DOHH2 (cell line): ENCODE measurements at regions not wholly inside any gene's neighbourhood (a gene's known extent, or its start where the extent isn't known, plus 50 kb on each side); places are given as distances from the start of the nearest gene placed in this dataset.

Experiments
- CTCF ChIP-seq: fragments of 200-600 bp; sonication (generic); IDR thresholded peaks from one replicate; pipeline ENCODE4 v1.5.1; 2014; ENCODE audit warnings: antibody characterized with exemption, mild to moderate bottlenecking, low read depth, low read length; ENCODE audit not compliant: poor library complexity, severe bottlenecking
- EZH2phosphoT487 ChIP-seq: fragments of 200-600 bp; sonication (generic); IDR thresholded peaks from 2 replicates; pipeline ENCODE4 v1.6.1; 2017; ENCODE audit warnings: borderline replicate concordance, mild to moderate bottlenecking, antibody characterized with exemption, low read length, moderate library complexity, mixed read lengths

- no peak for TF ChIP-seq CTCF
- no peak for TF ChIP-seq EZH2phosphoT487
These were observed 350.2 kb upstream of the GRM7 start for GRCh38 chr3:6510713-6511112.
